HG02571 (cell line): ENCODE measurements at regions not wholly inside any gene's neighbourhood (a gene's known extent, or its start where the extent isn't known, plus 50 kb on each side); places are given as distances from the start of the nearest gene placed in this dataset.

Source experiments
- ATAC-seq: cut with Tn5 transposase; IDR thresholded peaks from one replicate; pipeline ENCODE4 v1.9.1; 2021; ENCODE audit warnings: mild to moderate bottlenecking, moderate library complexity; ENCODE audit not compliant: unreplicated experiment

DNA sequence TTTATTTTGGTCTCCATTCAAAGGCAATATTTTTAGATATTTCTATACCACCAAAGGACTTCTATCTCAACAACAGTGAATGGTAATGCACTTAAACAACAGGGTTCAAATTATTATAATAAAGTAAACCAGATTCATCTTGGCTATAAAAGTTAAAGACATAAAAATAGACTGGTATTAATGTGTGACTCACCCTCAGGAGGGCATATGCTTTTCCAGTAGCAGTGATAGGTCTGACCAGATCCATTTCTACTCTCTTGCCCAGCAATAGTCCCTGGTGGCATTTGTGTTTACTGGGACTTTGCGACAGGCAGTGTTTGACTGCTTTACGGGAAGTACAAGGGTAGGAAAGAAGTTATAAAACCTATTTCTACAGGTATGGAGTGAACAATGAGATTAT is 353.2 kb upstream of the ATP2B1 start:
- ATAC-seq, result no peak

GRCh38 chr12:90060031-90060430 is 351.4 kb upstream of the ATP2B1 start:
- ATAC-seq, result no peak

DNA sequence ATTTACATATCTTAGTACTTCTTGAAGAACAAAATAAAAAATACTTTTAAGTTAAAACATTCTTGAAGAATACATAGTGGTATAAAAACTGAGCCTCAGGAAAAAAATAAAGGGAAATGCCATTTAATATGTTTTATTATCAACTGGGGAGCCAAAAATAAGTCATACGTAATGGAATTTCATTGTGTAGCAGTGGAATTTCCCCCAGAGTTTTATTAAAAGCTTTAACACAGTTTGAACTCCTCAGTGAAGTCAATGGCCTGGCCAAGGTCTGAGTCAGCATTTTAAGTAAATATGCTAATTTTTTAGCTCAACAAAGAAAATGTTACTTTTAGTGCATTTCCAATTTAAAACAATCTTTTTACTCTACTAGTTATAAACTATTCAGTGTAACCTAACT is 350.1 kb upstream of the ATP2B1 start:
- ATAC-seq, result no peak

DNA sequence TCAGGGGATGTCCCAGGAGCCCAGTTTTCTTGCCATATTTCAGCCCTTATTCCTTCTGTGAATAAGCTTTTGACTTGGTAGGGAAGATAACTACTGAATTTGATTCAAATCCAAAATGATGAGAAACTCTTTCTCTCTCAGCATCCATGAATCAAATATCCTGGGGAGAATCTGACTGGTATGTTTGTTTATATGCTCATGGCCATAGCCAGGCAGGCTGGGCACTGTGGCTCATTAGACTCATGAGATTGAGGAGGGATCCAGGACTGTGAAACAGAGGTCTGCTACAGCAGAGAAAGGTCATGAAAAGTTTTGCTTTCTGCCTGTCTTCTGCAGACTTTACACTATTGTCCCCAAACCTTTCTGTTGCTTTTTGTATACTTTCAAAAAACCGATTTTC is 346.4 kb upstream of the ATP2B1 start:
- no peak for ATAC-seq

GRCh38 chr12:90048918-90049317 is 340.3 kb upstream of the ATP2B1 start:
- ATAC-seq, result no peak

- no peak for ATAC-seq
These were observed 336.9 kb upstream of the ATP2B1 start for GRCh38 chr12:90045559-90045958.

- ATAC-seq, result no peak
These were observed 335.4 kb upstream of the ATP2B1 start for GRCh38 chr12:90044069-90044468.

DNA sequence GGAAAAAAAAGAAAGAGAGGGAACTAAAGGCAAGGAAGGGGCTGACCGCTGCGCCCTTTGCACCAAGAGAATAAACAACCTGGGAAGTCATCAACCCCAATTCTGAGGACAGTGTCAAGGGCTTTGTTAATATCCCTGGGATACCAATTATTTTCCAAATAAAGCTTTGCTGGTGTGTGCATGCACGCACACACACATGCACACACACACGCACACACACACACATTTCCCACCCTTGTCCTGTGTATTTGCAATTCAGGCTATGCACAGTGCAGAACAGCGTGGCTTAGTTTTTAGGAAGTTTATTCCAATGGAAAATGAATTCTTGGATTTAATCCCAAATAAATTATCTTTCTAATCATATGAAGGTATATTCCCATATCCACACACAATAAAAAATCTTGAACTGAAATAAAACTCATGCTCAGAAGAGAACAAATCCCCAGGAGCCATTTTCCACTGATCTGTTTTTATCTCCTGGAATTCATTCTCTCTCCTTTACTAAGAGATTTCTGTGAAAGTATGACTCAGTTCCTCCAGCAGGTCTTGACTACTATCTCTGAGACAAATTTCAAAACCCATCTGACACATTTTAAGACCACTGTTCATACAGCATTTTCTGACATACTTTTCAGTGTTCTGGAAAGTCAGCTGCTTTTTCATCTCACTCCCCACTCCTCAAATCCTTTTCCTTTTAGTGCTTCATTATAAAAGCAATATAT is 334.4 kb upstream of the ATP2B1 start:
- ATAC-seq, result no peak

- no peak for ATAC-seq
These were observed 329.7 kb upstream of the ATP2B1 start for GRCh38 chr12:90038289-90038688.

DNA sequence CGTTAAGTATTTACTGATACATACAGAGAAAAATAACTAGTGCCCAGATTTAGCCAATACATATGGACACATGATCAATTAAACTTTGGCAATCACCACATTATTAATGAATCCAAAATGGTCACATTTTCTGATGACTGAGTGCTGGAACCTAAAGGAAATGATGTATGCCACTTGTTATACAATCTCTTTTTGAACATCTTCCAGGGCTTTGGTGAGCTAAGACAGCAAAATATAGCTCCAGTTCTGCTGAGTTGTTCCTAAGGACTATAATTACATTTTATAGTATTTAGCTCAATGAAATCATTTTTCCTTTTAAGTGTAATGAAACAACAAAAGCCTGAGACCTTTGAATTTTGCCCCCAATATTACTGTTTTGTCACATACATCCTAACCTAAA is 329.1 kb upstream of the ATP2B1 start:
- ATAC-seq, result no peak

DNA sequence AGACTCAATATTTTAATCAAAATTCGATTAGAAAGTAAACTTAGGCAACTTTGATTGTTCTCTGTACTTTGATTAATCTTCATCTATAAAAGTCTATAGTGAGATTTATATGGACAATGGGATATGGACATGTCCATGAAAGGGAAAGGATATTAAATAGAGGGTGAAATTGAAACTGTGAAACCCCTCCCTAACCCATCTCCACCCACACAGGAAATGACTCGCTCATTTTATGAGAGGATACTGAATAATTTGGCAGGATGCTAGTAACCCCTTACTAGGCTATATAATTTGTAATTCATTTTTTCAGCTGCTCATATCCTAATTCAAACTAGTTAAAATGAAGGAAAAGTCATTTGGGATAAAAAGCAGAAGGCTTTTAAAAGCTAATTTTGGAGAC is 328.0 kb upstream of the ATP2B1 start:
- no peak for ATAC-seq

DNA sequence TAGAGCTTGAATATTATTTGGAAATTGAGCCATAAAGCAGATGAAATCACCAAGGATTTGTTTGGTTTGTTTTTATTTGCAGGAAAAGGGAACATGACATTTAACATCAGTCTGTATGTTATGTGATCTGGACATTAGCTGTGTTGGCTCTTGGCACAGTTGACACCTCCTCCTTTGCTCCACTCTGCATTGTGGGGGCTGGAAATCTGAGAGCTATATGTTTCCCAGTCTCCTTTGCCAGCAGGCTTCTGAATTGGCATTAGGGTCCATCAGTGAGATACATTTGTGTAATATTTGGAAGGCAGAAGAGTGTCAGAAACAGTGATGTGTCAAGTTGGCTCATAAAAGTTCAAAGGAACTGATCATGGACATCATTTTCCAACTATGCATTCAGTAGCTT is 322.1 kb upstream of the ATP2B1 start:
- no peak for ATAC-seq

DNA sequence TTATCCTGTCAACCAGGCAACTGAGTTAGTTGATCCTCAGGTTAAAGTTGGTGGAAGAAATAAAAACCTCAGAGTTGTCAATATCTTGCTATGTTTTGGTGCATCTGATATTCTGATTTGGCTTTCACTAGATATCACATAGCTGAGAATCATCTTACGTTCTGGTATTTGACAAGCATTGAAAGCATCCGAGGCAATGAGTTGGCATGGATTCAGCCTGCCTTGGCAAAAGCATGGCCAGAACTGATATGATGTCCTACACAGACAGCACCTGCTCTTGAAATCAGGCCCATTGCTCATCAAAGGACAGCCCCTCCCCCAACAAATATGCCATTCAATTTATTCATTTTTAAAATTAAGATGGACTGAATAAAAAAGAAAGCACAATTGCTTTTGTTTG is 320.7 kb upstream of the ATP2B1 start:
- ATAC-seq, result no peak

DNA sequence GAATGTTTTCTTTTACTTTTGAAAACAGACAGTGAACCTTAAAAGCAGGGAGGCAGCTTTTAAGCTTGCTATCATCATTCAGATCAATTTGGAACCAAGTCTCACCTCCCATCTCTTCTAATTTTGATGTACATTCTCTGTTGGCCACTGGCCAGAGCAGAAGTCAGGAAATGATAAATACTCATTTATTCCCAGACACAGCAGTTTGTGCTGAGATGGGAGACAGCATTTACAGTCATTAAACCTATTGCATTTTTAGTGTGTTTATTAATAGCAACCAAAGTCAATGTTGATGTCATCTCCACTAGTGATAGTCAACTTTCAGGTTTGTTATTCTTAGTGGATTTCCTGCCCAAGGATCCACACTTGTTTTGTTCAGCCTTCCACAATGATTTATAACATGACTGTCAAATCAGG is 320.0 kb upstream of the ATP2B1 start:
- no peak for ATAC-seq

GRCh38 chr12:90027889-90028634 is 319.4 kb upstream of the ATP2B1 start:
- no peak for ATAC-seq

DNA sequence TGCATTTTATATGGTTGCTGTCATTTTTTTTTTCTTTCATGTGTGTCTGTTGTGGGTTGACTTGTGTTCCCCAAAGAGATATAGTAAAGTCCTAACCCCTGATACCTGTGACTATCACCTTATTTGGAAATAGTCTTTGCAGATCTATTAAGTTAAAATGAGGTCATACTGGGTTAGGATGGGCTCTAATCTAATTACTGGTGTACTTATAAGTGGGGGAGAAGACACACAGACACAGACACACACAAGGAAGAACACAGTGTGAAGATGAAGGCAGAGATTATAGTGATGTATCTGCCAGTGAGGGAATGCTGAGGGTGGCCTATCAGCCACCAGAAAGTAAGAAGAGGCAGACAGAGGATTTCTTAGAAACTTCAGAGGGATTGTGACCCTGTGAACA is 318.4 kb upstream of the ATP2B1 start:
- no peak for ATAC-seq

- no peak for ATAC-seq
These were observed 317.9 kb upstream of the ATP2B1 start for GRCh38 chr12:90026516-90026915.

- no peak for ATAC-seq
These were observed 315.6 kb upstream of the ATP2B1 start for GRCh38 chr12:90024262-90024661.

- ATAC-seq, result no peak
These were observed 314.7 kb upstream of the ATP2B1 start for GRCh38 chr12:90023207-90023900.

DNA sequence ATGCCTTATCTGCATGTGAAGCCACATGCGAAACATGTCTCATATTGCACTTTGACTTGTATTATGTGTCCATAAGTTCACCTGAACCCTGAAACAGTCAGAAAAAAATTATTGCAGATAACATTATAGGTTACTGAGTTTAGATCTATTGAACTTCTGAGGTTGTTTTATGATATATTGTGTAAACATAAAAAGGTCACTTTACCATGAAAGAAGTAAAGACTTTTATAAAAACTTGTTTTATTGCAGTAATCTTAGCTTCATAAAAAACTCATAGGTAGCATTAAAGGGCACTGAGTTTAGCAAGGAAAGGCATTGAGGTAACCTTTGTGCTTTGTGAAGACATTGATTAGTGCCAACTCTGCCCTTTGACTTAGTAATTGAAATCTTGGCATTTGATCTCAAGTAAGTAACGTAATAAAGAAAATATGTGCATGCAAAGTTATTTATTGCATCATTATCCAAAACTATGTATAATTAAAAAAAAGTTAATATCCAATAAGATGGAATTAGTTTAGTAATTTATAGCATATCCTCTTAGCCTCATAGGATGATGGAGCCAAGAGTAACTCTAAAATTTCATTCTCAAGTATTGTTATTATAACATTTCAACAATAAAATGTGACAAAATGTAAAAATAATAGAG is 313.3 kb upstream of the ATP2B1 start:
- ATAC-seq, result no peak

- ATAC-seq, result no peak
These were observed 312.2 kb upstream of the ATP2B1 start for GRCh38 chr12:90020881-90021280.

DNA sequence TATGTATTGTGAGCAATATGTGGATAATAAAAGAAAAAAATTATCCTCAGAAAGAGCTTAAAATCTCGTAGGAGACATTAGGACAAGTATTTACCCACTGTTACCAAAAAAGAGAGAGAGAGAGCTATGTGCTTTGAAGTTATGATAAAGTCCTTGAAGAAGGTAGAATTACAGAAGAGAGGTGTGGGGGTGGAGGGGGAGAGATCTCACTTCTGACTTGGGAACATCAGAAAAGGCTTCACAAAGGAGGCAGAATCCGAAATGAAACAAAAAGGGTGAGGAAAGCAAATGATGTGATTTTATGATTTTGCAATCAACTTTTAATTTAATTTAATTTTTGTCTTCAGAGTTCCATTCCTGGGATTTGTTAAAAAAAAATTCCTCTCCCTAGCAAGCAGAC is 311.8 kb upstream of the ATP2B1 start:
- ATAC-seq, result no peak
